ENCODE measurements at regions not wholly inside any gene's neighbourhood (a gene's known extent, or its start where the extent isn't known, plus 50 kb on each side); places are given as distances from the start of the nearest gene placed in this dataset.

DNA sequence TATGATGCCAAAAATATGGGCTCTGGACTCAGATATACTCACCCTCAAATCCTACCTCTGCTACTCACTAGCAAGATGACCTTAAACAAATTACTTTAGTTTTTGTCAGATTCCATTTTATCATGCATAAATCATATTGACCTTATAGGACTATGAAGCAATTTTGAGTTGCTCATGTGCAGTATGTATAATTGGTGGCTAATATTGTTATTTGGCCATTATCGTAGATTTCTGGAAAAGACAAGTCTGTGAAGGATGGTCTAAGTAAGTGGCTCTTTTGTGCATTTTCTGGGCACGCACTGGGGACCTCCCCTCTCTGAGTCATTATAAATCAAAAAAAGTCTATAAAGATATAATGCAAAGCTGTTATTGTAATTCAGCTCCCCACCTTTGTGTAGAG lies 393.0 kb downstream of the FGF10 start:
- no TSS peak for BruUV-seq (replicated peaks)
- intact Hi-C loops (cut with micrococcal nuclease; ENCODE audit: unreplicated experiment): no loop called here
- ChIA-PET CTCF (no interaction called here), POLR2A (no interaction called here)
- H3K36me3 ChIP-seq (ENCODE audit: control insufficient read depth, insufficient read depth, low read length): no peaks in the 10 kb centered on the region
- no peak for TF ChIP-seq TCF7L2 (IDR thresholded peaks at IDR 0.05; ENCODE audit: low read depth, low read length)
- TF ChIP-seq POLR2AphosphoS5 (IDR thresholded peaks at IDR 0.05; ENCODE audit: low read depth, low read length): no peak
- no peak for TF ChIP-seq SIN3A (IDR thresholded peaks at IDR 0.05; ENCODE audit: borderline replicate concordance, insufficient read depth, low read depth, low read length)
- TF ChIP-seq, protein P1, sequence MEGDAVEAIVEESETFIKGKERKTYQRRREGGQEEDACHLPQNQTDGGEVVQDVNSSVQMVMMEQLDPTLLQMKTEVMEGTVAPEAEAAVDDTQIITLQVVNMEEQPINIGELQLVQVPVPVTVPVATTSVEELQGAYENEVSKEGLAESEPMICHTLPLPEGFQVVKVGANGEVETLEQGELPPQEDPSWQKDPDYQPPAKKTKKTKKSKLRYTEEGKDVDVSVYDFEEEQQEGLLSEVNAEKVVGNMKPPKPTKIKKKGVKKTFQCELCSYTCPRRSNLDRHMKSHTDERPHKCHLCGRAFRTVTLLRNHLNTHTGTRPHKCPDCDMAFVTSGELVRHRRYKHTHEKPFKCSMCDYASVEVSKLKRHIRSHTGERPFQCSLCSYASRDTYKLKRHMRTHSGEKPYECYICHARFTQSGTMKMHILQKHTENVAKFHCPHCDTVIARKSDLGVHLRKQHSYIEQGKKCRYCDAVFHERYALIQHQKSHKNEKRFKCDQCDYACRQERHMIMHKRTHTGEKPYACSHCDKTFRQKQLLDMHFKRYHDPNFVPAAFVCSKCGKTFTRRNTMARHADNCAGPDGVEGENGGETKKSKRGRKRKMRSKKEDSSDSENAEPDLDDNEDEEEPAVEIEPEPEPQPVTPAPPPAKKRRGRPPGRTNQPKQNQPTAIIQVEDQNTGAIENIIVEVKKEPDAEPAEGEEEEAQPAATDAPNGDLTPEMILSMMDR (IDR thresholded peaks at IDR 0.05): no peak
- TF ChIP-seq, protein P2, sequence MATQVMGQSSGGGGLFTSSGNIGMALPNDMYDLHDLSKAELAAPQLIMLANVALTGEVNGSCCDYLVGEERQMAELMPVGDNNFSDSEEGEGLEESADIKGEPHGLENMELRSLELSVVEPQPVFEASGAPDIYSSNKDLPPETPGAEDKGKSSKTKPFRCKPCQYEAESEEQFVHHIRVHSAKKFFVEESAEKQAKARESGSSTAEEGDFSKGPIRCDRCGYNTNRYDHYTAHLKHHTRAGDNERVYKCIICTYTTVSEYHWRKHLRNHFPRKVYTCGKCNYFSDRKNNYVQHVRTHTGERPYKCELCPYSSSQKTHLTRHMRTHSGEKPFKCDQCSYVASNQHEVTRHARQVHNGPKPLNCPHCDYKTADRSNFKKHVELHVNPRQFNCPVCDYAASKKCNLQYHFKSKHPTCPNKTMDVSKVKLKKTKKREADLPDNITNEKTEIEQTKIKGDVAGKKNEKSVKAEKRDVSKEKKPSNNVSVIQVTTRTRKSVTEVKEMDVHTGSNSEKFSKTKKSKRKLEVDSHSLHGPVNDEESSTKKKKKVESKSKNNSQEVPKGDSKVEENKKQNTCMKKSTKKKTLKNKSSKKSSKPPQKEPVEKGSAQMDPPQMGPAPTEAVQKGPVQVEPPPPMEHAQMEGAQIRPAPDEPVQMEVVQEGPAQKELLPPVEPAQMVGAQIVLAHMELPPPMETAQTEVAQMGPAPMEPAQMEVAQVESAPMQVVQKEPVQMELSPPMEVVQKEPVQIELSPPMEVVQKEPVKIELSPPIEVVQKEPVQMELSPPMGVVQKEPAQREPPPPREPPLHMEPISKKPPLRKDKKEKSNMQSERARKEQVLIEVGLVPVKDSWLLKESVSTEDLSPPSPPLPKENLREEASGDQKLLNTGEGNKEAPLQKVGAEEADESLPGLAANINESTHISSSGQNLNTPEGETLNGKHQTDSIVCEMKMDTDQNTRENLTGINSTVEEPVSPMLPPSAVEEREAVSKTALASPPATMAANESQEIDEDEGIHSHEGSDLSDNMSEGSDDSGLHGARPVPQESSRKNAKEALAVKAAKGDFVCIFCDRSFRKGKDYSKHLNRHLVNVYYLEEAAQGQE (IDR thresholded peaks at IDR 0.05; ENCODE audit: insufficient read depth in 1 of 2, low read depth in 2 of 2, low read length in 1 of 2): no peak
- no peak for ATAC-seq
- H3K27ac ChIP-seq (ENCODE audit: low read length): no peak overlapping the region
- in situ Hi-C loops (cut with HindIII; ENCODE audit: low pct_unique_long_range_greater_than_20kb, low sequenced_read_pairs): no loop called here
- no peaks in the 10 kb centered on the region for H3K27me3 ChIP-seq (ENCODE audit: control insufficient read depth, insufficient read depth, low read length)
- no peak for DNase-seq (ENCODE audit: low read depth, low spot score)
- H3K4me3 ChIP-seq (ENCODE audit: low read depth in 2 of 2, low read length in 2 of 2): no peak overlapping the region
- H3K9me3 ChIP-seq (ENCODE audit: control insufficient read depth, insufficient read depth, low read depth, low read length): 0 out of 2 replicates have a peak, but pooled peaks cover 2% of the 10 kb centered on the region
- H3K4me1 ChIP-seq (ENCODE audit: control insufficient read depth, insufficient read depth, low read length): no peaks in the 10 kb centered on the region

DNA sequence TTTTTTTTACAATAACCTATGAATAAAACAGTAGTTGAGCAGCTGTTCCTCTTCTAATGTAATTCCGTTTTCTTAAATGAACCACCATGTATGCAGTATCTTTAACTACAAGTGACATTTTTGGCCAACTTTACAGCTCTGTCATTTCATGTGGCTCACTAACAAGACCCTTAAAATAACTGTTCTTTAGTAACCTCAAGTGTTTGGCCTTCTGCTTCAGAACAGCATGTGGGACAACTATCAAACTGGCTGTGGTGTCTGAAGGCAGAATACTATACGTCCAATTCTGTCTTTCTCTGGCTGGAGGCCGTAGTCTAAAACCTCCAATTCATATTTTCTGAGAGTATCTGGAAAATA lies 391.4 kb downstream of the NNT start:
- BruUV-seq (replicated peaks): no TSS peak
- Histone ChIP-seq H3K27me3 (ENCODE audit: control insufficient read depth, insufficient read depth, low read length) (no peaks in the 10 kb centered on the region), H3K27ac (ENCODE audit: low read length) (no peak overlapping the region), H3K36me3 (ENCODE audit: control insufficient read depth, insufficient read depth, low read length) (no peaks in the 10 kb centered on the region), H3K4me3 (ENCODE audit: low read depth in 2 of 2, low read length in 2 of 2) (no peak overlapping the region), H3K4me1 (ENCODE audit: control insufficient read depth, insufficient read depth, low read length) (no peaks in the 10 kb centered on the region), H3K9me3 (ENCODE audit: control insufficient read depth, insufficient read depth, low read depth, low read length) (0 out of 2 replicates have a peak, but pooled peaks cover 2% of the 10 kb centered on the region)
- CTCF ChIA-PET: no interaction called here
- in situ Hi-C loops (cut with HindIII; ENCODE audit: low pct_unique_long_range_greater_than_20kb, low sequenced_read_pairs) (no loop called here), intact Hi-C loops (cut with micrococcal nuclease; ENCODE audit: unreplicated experiment) (no loop called here)
- ATAC-seq (no peak), DNase-seq (ENCODE audit: low read depth, low spot score) (no peak)
- TF ChIP-seq, protein P1 (IDR thresholded peaks at IDR 0.05): no peak
- no peak for TF ChIP-seq TCF7L2 (IDR thresholded peaks at IDR 0.05; ENCODE audit: low read depth, low read length)
- TF ChIP-seq, protein P2 (IDR thresholded peaks at IDR 0.05; ENCODE audit: insufficient read depth in 1 of 2, low read depth in 2 of 2, low read length in 1 of 2): no peak
- no peak for TF ChIP-seq SIN3A (IDR thresholded peaks at IDR 0.05; ENCODE audit: borderline replicate concordance, insufficient read depth, low read depth, low read length)
- no peak for TF ChIP-seq POLR2AphosphoS5 (IDR thresholded peaks at IDR 0.05; ENCODE audit: low read depth, low read length)
- POLR2A ChIA-PET: no interaction called here
